Endothelial cell of umbilical vein (primary cell): ENCODE measurements at regions not wholly inside any gene's neighbourhood (a gene's known extent, or its start where the extent isn't known, plus 50 kb on each side); places are given as distances from the start of the nearest gene placed in this dataset.

ENCODE experiments used
- BruUV-seq: library from RNA; stranded (reverse); fragments of 400-500 nt; replicated peaks from 2 replicates; lab custom pipeline; 2021; lab: Mats Ljungman, UMichigan
- CTCF ChIA-PET: fragments of 300-600, 350-600 bp; sonication (Branson Sonifier 250); formaldehyde crosslinking; loops from one replicate; lab custom pipeline; 2021; ENCODE audit warnings: antibody characterized with exemption, inconsistent platforms; lab: Charles Lee
- POLR2A ChIA-PET: fragments of 300-600, 350-600 bp; sonication (Branson Sonifier 250); formaldehyde crosslinking; loops from one replicate; lab custom pipeline; 2021; ENCODE audit warnings: antibody characterized with exemption, inconsistent platforms; lab: Charles Lee
- DNase-seq: peaks from one replicate; pipeline ENCODE4 v3.0.0-alpha.2; 2011; ENCODE audit warnings: low read depth, low spot score
- FAIRE-seq: peaks from 2 replicates; lab custom pipeline; 2011; peaks lifted over from hg19 to GRCh38; lab: Jason Lieb, UNC
- H2AFZ ChIP-seq: 2 replicates; pipeline ENCODE4 v1.6.0; 2012; ENCODE audit warnings: low read depth, low read length, control low read depth, inconsistent platforms
- H3K27ac ChIP-seq: 2 replicates; pipeline ENCODE4 v1.5.1; 2011; ENCODE audit warnings: low read depth, mild to moderate bottlenecking, control low read depth, low read length, moderate library complexity; ENCODE audit not compliant: insufficient read depth
- H3K27me3 ChIP-seq, 2 experiments: 2 replicates each; pipeline versions ENCODE4 v1.6.0 to v1.6.1; 2011; ENCODE audit warnings: low read length in 2 of 2, mixed read lengths in 1 of 2; ENCODE audit not compliant: control insufficient read depth in 2 of 2, insufficient read depth in 2 of 2
- H3K36me3 ChIP-seq, 2 experiments: 2 replicates in 1 of 2; 3 replicates in 1 of 2; pipeline ENCODE4 v1.5.1; 2011; ENCODE audit warnings: low read length in 2 of 2, mild to moderate bottlenecking in 1 of 2, moderate library complexity in 1 of 2; ENCODE audit not compliant: control insufficient read depth in 2 of 2, insufficient read depth in 2 of 2; ENCODE audit errors: extremely low read depth in 1 of 2
- H3K4me1 ChIP-seq: 3 replicates; pipeline ENCODE4 v1.5.1; 2011; ENCODE audit warnings: mild to moderate bottlenecking, low read length; ENCODE audit not compliant: control insufficient read depth, insufficient read depth; ENCODE audit errors: extremely low read depth
- H3K4me2 ChIP-seq: 2 replicates; pipeline ENCODE4 v1.6.1; 2011; ENCODE audit warnings: low read length, control low read depth, mixed read lengths; ENCODE audit not compliant: insufficient read depth
- H3K4me3 ChIP-seq, 3 experiments: fragments of 200-600 bp in 1 of 3; sonication (generic), shearing (Covaris generic) in 1 of 3; replicated peaks in 1 of 3; 2 replicates each; pipeline ENCODE4 v1.5.1; 2011 to 2016; ENCODE audit warnings: control low read depth in 3 of 3, low read length in 3 of 3, mild to moderate bottlenecking in 2 of 3, inconsistent platforms in 1 of 3, low read depth in 1 of 3, moderate library complexity in 1 of 3; ENCODE audit not compliant: insufficient read depth in 1 of 3
- H3K79me2 ChIP-seq: 2 replicates; pipeline ENCODE4 v1.6.0; 2012; ENCODE audit warnings: low read length, inconsistent platforms; ENCODE audit not compliant: control insufficient read depth, insufficient read depth
- H3K9ac ChIP-seq: replicated peaks from 2 replicates; pipeline ENCODE3; 2011; ENCODE audit warnings: low read length, control low read depth; ENCODE audit not compliant: insufficient read depth; ENCODE audit errors: extremely low read depth
- H3K9me1 ChIP-seq: replicated peaks from 3 replicates; pipeline ENCODE4 v1.6.0; 2011; ENCODE audit warnings: mild to moderate bottlenecking, low read length; ENCODE audit not compliant: control insufficient read depth, insufficient read depth; ENCODE audit errors: extremely low read depth
- H3K9me3 ChIP-seq: replicated peaks from 2 replicates; pipeline ENCODE4 v1.5.1; 2012; ENCODE audit warnings: low read length, inconsistent platforms; ENCODE audit not compliant: control insufficient read depth, insufficient read depth
- H4K20me1 ChIP-seq: replicated peaks from 2 replicates; pipeline ENCODE3; 2011; ENCODE audit warnings: mild to moderate bottlenecking, low read length; ENCODE audit not compliant: control insufficient read depth, insufficient read depth; ENCODE audit errors: extremely low read depth
- CTCF ChIP-seq, 2 donors: IDR thresholded peaks; 1 replicate in 1 of 2; 2 replicates in 1 of 2; pipeline ENCODE4 v1.5.1; 2011; ENCODE audit warnings: low read length in 2 of 2, mild to moderate bottlenecking in 2 of 2, moderate library complexity in 2 of 2, control low read depth in 1 of 2, inconsistent platforms in 1 of 2, low read depth in 1 of 2; ENCODE audit not compliant: insufficient read depth in 1 of 2; ENCODE audit errors: extremely low read depth in 1 of 2
- EZH2 ChIP-seq: IDR thresholded peaks from 2 replicates; pipeline ENCODE4 v1.6.1; 2012; ENCODE audit warnings: borderline replicate concordance, low read depth, mild to moderate bottlenecking, moderate library complexity, low read length, inconsistent platforms; ENCODE audit not compliant: severe bottlenecking
- FOS ChIP-seq: IDR thresholded peaks from 2 replicates; pipeline ENCODE4 v1.6.1; 2011; ENCODE audit warnings: mild to moderate bottlenecking, low read length, moderate library complexity, borderline replicate concordance; ENCODE audit not compliant: insufficient read depth
- GATA2 ChIP-seq: IDR thresholded peaks from 2 replicates; pipeline ENCODE4 v1.7.0; 2011; ENCODE audit warnings: low read depth, mild to moderate bottlenecking, moderate library complexity, mixed read lengths, low read length; ENCODE audit not compliant: insufficient read length, insufficient read depth
- JUN ChIP-seq: IDR thresholded peaks from 2 replicates; pipeline ENCODE4 v1.6.1; 2011; ENCODE audit warnings: borderline replicate concordance, low read depth; ENCODE audit not compliant: insufficient read length, insufficient read depth
- MAX ChIP-seq: IDR thresholded peaks from 2 replicates; pipeline ENCODE4 v1.6.1; 2011; ENCODE audit not compliant: insufficient read depth, insufficient read length
- MYC ChIP-seq: IDR thresholded peaks from one replicate; pipeline ENCODE4 v1.6.1; 2011; ENCODE audit warnings: mild to moderate bottlenecking, low read depth, low read length
- POLR2A ChIP-seq: IDR thresholded peaks from 2 replicates; pipeline ENCODE4 v1.6.1; 2012; ENCODE audit warnings: low read depth, mild to moderate bottlenecking, control low read depth, low read length
- POLR2AphosphoS5 ChIP-seq: IDR thresholded peaks from 2 replicates; pipeline ENCODE4 v1.6.1; 2012; ENCODE audit warnings: low read depth, mild to moderate bottlenecking, control low read depth, low read length, moderate library complexity; ENCODE audit not compliant: insufficient read depth
- dilution Hi-C: fragments of 300-500 bp; cut with MboI; formaldehyde crosslinking; loops from one replicate; pipeline ENCODE4 v1.15.0; 2019; ENCODE audit warnings: low sequenced_read_pairs; ENCODE audit not compliant: extremely low pct_ligation_motif_present
- intact Hi-C: fragments of 100-400 bp; cut with micrococcal nuclease; formaldehyde crosslinking; loops from one replicate; pipeline ENCODE4 v1.10.0; 2022

- Histone ChIP-seq H3K9me3 (no peaks in the 10 kb centered on the region), H3K4me1 (no peaks in the 10 kb centered on the region), H4K20me1 (no peaks in the 10 kb centered on the region), H3K4me2 (no peak overlapping the region), H3K9ac (no peak overlapping the region), H3K27me3 (no peaks in the 10 kb centered on the region), H3K9me1 (no peaks in the 10 kb centered on the region), H3K27ac (no peak overlapping the region), H3K36me3 (no peaks in the 10 kb centered on the region), H3K79me2 (no peaks in the 10 kb centered on the region), H2AFZ (no peak overlapping the region), H3K4me3 (no peak overlapping the region)
- intact Hi-C loops: no loop called here
- dilution Hi-C loops: no loop called here
- POLR2A ChIA-PET: no interaction called here
- BruUV-seq: no TSS peak
- CTCF ChIA-PET: interaction anchor here (1.3 kb wide), 1 partner anchor 11 kb away, joined by 3 read pairs; no protein-coding TSS in a partner anchor
- DNase-seq (no peak), FAIRE-seq (no peak)
- no peak for TF ChIP-seq EZH2
- no peak for TF ChIP-seq GATA2
- TF ChIP-seq POLR2AphosphoS5: no peak
- TF ChIP-seq POLR2A: no peak
- no peak for TF ChIP-seq CTCF (IDR thresholded peaks at IDR 0.05; ENCODE audit: extremely low read depth in 1 of 2, insufficient read depth in 1 of 2, low read depth in 1 of 2, low read length in 2 of 2)
- TF ChIP-seq MAX: no peak
- TF ChIP-seq JUN: no peak
- TF ChIP-seq FOS: no peak
- no peak for TF ChIP-seq MYC
Measured at GRCh38 chr18:56157541-56157940, 480.9 kb downstream of the TXNL1 start.
